ENCODE measurements at regions not wholly inside any gene's neighbourhood (a gene's known extent, or its start where the extent isn't known, plus 50 kb on each side); places are given as distances from the start of the nearest gene placed in this dataset.
"Not testable (repeated sequence)": the region's sequence is repeated elsewhere in the genome, so short reads cannot be mapped to it uniquely, and the experiment has no call there.

- DNase-seq: not testable (repeated sequence)
These were observed 301.2 kb downstream of the CCDC74A start for GRCh38 chr2:131828633-131829455.

- DNase-seq: not testable (repeated sequence)
These were observed 302.0 kb downstream of the CCDC74A start for GRCh38 chr2:131829456-131830241.

DNA sequence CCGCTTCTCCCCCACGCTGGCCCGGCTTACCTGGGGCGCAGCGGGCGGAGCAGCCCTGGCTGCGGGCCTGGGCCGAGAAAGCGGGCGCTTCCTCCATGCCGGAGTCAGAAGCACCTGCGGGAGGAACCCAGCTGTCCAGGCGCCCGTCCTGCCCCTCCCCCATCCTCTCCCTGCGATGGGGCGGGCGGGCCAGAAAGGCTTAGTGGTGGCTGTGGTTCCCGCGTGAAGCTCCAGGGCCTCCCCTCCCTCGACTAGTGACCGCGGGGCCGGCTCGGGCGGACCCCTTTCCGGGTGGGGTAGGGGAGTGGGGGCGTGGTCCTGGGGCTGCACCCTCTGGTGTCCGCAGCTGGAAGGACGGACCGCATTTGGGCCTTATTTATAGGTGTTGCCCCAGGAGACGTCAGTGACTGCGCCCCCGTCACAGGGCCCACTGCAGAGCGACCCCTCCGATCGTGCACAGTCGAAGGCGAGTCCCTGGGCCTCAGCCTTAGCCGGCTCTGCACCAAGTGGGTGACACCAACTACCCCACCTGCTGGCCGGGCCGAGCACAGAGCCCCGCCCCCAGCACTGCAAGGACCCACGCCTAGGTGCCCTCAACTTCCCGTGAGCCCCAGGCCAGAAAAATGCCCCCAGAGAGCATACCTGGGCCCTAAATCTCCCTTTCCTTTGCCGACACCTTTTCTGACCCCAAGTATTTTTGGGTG is 302.7 kb downstream of the CCDC74A start:
- not testable (repeated sequence) for DNase-seq

DNA sequence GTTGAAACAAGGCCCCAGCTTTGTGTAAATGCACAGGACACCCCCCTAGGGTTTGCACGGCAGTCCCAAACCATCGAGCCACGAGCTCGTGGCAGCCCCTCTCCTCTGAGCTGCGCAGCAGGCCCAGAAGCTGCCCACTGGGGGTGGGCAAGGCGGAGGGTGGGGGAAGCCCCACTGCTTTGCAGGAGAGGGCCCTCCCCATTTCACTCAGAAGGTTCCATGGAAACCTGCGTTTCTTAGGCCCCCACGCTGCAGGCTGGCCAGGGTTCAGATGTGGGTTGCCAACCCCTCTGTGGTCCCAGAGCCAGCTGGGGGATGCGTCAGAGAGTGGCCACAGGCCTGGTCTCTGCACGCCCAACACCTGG is 303.2 kb downstream of the CCDC74A start:
- DNase-seq: not testable (repeated sequence)

DNA sequence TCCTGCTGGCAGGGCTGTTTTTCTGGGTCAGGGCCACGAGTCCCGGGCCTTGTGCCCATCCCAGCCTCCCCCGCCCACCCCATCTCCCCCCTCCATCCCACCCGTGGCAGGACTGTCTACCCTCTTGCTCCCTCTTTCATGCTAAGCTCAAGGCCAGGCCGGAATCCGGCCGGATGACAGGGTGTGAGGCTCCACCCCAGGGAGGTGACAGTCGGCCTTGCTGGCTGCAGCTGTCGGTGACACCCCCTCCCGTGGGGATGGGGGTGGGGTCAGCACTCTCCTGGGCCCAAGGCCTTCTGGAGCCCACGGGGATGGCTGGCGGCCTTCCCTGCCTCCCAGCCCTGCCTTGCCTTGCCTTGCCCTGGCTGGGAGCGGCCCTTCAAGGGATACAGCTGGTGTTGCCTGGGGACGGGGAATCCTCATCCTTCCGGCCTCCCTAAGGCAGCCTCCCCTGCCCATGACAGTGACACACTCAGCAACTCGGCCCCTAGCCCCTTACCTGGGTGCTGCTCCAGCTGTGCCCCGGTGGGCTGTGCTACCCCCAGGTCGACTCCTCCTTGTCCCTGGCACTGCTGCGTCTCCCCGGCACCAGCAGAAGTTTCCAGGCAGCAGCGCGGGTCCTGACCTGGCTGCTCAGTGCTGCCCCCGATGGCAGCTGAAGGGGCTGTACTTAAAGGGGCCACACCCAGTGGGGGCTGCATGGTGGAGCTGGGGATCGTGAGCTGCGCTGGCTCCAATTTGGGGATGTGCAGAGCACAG is 303.9 kb downstream of the CCDC74A start:
- DNase-seq: not testable (repeated sequence)

DNA sequence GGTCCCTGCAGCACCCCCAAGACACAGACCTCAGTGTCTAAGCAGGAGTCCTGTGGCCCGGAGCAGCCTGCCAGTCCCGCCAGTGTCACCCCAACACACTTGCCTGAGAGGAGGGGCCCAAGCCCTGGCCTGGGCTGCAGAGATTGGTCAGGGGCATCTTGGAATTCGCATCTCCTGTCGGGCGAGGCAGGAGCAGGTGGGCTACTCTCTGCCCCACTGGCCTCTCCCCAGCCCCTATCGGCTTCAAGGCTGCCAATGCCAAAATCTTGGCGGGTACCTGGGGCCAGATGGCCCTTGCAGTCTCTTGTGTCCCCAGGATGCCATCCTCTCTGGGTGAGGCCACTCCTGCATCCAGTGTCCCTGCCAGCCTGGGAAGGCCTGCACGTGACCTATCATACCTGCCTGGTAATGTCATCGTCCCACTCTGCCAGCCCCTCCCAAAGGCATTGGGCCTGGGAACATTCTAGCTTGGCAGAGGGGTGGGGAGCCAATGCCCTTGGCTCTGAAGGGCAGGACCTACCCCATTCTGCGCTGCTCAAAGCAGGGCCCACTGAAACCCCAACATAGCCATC is 304.6 kb downstream of the CCDC74A start:
- not testable (repeated sequence) for DNase-seq

- DNase-seq: not testable (repeated sequence)
These were observed 305.2 kb downstream of the CCDC74A start for GRCh38 chr2:131832917-131833316.

- DNase-seq: not testable (repeated sequence)
These were observed 305.9 kb downstream of the CCDC74A start for GRCh38 chr2:131833367-131834202.

- not testable (repeated sequence) for DNase-seq
These were observed 306.7 kb downstream of the CCDC74A start for GRCh38 chr2:131834203-131835020.

GRCh38 chr2:131835022-131835421 is 307.3 kb downstream of the CCDC74A start:
- DNase-seq: not testable (repeated sequence)

DNA sequence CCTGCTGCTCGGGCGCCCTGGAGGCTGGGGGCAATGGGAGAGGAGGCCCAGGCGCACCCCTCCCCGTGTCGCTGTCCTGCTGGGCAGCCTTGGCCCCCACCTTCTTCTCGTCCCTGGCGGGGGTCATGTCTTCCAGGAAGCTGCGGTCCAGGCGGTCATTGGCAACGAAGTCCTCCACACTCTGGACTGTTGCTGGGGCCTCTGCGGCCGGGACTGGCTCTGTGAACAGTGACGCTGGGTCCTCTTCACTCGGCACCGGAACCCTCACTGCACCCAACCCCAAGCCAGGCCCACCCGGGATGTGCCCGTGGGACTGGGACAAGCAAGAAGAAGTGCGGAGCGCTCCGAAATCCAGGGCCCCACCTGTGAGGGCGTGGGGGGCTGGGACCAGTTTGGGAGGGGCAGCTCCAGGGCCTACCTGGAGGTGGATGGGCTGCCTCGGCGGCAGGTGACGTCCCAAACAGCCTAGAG is 308.0 kb downstream of the CCDC74A start:
- DNase-seq: no peak

- not testable (repeated sequence) for DNase-seq
These were observed 308.4 kb downstream of the CCDC74A start for GRCh38 chr2:131836116-131836515.

DNA sequence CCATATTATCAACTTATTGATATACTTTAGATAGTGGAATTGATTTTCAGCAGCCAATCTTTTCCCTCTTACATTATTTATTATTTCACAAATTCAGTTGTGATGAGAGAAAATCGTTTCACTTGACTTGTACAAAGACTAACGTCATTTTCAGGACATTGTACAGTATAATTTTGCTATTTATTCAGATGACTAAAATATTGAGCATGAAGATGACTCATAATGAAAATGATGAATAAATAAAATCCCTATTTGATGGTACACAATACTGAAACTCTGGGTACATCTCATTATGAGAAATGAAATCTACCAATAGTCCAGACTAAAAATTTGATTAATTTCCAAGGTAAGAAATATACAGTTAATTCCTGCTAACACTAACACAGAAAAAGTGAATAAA is 316.4 kb downstream of the CCDC74A start:
- DNase-seq: not testable (repeated sequence)

- not testable (repeated sequence) for DNase-seq
These were observed 305.6 kb downstream of the ANKRD30BL start for GRCh38 chr2:131856202-131856601.

DNA sequence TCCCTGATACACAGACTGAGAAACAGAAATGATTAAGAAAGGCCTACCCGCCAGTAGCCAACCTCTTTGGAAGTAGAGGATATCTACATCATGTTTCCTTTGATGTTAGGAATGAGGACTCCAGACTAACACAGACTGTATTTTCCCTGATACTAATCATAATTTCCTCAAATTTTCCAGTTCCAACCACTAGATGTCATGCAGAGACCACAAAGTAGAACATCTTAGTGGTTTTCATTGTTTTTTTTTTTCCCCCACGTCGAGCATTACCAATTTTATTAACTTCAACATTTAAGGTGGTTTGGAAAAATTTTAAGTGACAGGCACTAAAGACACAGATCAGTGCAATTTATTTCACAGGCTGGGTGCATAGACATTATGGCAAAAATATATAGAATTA is 303.6 kb downstream of the ANKRD30BL start:
- not testable (repeated sequence) for DNase-seq
